ENCODE measurements at regions not wholly inside any gene's neighbourhood (a gene's known extent, or its start where the extent isn't known, plus 50 kb on each side); places are given as distances from the start of the nearest gene placed in this dataset.

DNA sequence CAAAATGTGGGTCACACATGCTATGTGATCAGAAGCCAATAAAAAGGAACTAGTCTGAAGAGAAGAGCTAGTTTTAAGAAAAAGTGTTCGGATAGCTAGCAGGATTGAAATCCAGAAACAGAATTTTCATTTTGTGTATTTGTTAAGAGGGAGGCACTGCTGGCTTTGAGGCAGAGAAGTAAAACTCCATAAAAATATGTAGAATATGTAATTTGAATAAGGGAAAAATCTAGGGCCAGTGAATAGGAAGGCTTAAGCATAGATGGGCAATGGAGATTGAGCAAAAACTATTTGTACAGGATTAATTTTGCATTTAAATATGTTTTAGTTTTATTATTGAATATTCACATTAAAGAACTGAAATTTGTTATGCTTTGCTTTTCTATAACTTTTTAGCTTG, 399.9 kb upstream of the PITX2 start:
- TF ChIP-seq, protein P1, sequence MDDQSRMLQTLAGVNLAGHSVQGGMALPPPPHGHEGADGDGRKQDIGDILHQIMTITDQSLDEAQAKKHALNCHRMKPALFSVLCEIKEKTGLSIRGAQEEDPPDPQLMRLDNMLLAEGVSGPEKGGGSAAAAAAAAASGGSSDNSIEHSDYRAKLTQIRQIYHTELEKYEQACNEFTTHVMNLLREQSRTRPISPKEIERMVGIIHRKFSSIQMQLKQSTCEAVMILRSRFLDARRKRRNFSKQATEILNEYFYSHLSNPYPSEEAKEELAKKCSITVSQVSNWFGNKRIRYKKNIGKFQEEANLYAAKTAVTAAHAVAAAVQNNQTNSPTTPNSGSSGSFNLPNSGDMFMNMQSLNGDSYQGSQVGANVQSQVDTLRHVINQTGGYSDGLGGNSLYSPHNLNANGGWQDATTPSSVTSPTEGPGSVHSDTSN (IDR thresholded peaks at IDR 0.05), result no peak
- TF ChIP-seq ELK1 (IDR thresholded peaks at IDR 0.05; ENCODE audit: low read depth, low read length), result no peak
- TF ChIP-seq SREBF2 (IDR thresholded peaks at IDR 0.05), result no peak
- TF ChIP-seq, protein P2, sequence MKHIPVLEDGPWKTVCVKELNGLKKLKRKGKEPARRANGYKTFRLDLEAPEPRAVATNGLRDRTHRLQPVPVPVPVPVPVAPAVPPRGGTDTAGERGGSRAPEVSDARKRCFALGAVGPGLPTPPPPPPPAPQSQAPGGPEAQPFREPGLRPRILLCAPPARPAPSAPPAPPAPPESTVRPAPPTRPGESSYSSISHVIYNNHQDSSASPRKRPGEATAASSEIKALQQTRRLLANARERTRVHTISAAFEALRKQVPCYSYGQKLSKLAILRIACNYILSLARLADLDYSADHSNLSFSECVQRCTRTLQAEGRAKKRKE (CRISPR knock-in tag; IDR thresholded peaks at IDR 0.05; ENCODE audit: low read depth), result no peak
- TF ChIP-seq CHD2 (IDR thresholded peaks at IDR 0.05; ENCODE audit: low read length, partially characterized antibody), result no peak
- ChIA-PET CTCF (no interaction called here), POLR2A (no interaction called here)
- no peak for ATAC-seq
- H3K9me3 ChIP-seq, result no peaks in the 10 kb centered on the region
- no peak for DNase-seq (ENCODE audit: low read depth in 1 of 2, low spot score in 1 of 2)
- H3K27ac ChIP-seq, result no peak overlapping the region
- 52% methylated on average over 1 of the region's 1 CpG for WGBS (ENCODE audit: missing lambda C conversion rate)
- FAIRE-seq, result no peak
- H3K4me3 ChIP-seq, result no peak overlapping the region
- no peak overlapping the region for H3K4me2 ChIP-seq
- H3K4me1 ChIP-seq, result no peaks in the 10 kb centered on the region

- no peak for FAIRE-seq
- DNase-seq (ENCODE audit: low read depth in 1 of 2, low spot score in 1 of 2), result peak in 1 of 2 experiments; percentile 3
- Histone ChIP-seq H3K4me1 (no peaks in the 10 kb centered on the region), H3K4me2 (no peak overlapping the region), H3K27ac (no peak overlapping the region), H3K4me3 (no peak overlapping the region), H3K9me3 (no peaks in the 10 kb centered on the region)
- ATAC-seq, result no peak
- ChIA-PET CTCF (no interaction called here), POLR2A (no interaction called here)
- TF ChIP-seq BCL3 (IDR thresholded peaks at IDR 0.05) (no peak), FOXS1 (CRISPR knock-in tag; IDR thresholded peaks at IDR 0.05) (no peak), HES2 (IDR thresholded peaks at IDR 0.05) (no peak), RFX5 (IDR thresholded peaks at IDR 0.05) (no peak), CEBPB (IDR thresholded peaks at IDR 0.05) (no peak), HOXB5 (CRISPR knock-in tag; IDR thresholded peaks at IDR 0.05) (no peak), USF2 (IDR thresholded peaks at IDR 0.05) (no peak), TP53 (CRISPR knock-in tag; IDR thresholded peaks at IDR 0.05) (no peak)
- TF ChIP-seq, protein P3, sequence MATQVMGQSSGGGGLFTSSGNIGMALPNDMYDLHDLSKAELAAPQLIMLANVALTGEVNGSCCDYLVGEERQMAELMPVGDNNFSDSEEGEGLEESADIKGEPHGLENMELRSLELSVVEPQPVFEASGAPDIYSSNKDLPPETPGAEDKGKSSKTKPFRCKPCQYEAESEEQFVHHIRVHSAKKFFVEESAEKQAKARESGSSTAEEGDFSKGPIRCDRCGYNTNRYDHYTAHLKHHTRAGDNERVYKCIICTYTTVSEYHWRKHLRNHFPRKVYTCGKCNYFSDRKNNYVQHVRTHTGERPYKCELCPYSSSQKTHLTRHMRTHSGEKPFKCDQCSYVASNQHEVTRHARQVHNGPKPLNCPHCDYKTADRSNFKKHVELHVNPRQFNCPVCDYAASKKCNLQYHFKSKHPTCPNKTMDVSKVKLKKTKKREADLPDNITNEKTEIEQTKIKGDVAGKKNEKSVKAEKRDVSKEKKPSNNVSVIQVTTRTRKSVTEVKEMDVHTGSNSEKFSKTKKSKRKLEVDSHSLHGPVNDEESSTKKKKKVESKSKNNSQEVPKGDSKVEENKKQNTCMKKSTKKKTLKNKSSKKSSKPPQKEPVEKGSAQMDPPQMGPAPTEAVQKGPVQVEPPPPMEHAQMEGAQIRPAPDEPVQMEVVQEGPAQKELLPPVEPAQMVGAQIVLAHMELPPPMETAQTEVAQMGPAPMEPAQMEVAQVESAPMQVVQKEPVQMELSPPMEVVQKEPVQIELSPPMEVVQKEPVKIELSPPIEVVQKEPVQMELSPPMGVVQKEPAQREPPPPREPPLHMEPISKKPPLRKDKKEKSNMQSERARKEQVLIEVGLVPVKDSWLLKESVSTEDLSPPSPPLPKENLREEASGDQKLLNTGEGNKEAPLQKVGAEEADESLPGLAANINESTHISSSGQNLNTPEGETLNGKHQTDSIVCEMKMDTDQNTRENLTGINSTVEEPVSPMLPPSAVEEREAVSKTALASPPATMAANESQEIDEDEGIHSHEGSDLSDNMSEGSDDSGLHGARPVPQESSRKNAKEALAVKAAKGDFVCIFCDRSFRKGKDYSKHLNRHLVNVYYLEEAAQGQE (IDR thresholded peaks at IDR 0.05), result no peak
- TF ChIP-seq, protein P4, sequence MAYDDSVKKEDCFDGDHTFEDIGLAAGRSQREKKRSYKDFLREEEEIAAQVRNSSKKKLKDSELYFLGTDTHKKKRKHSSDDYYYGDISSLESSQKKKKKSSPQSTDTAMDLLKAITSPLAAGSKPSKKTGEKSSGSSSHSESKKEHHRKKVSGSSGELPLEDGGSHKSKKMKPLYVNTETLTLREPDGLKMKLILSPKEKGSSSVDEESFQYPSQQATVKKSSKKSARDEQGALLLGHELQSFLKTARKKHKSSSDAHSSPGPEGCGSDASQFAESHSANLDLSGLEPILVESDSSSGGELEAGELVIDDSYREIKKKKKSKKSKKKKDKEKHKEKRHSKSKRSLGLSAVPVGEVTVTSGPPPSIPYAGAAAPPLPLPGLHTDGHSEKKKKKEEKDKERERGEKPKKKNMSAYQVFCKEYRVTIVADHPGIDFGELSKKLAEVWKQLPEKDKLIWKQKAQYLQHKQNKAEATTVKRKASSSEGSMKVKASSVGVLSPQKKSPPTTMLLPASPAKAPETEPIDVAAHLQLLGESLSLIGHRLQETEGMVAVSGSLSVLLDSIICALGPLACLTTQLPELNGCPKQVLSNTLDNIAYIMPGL (CRISPR knock-in tag; IDR thresholded peaks at IDR 0.05; ENCODE audit: borderline replicate concordance), result no peak
- WGBS (ENCODE audit: missing lambda C conversion rate), result 18% methylated on average over 1 of the region's 1 CpG
Measured at GRCh38 chr4:111027526-111027925, 404.6 kb upstream of the PITX2 start.
